ENCODE measurements at regions not wholly inside any gene's neighbourhood (a gene's known extent, or its start where the extent isn't known, plus 50 kb on each side); places are given as distances from the start of the nearest gene placed in this dataset.

DNA sequence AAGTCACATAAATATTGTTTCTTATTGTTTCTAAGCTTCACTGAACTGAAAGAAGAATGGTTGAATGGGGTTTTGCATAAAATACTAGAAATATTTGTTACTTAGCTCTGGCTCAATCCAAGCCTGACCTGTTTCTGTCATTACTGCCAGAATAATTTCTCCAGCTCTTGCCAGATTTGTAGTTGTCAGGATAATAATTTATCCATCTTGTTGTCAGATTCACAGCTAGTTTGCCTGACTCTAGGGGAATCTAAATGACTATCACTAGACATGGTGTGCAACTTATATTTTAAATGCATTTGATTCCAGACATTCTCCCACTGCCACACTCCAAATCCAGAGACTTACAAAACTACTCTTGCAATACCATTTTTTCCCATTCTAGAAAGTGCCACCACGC lies 422.7 kb downstream of the ZSWIM6 start:
- no peak overlapping the region for H3K27ac ChIP-seq
- no peak overlapping the region for H3K4me2 ChIP-seq
- ATAC-seq (no peak), FAIRE-seq (no peak), DNase-seq (ENCODE audit: low read depth in 1 of 2, low spot score in 1 of 2) (no peak)
- TF ChIP-seq MAZ (IDR thresholded peaks at IDR 0.05; ENCODE audit: borderline replicate concordance, low read depth, low read length) (no peak), BHLHE40 (IDR thresholded peaks at IDR 0.05; ENCODE audit: low read depth, low read length) (no peak), HOXB13 (CRISPR knock-in tag; IDR thresholded peaks at IDR 0.05; ENCODE audit: low read depth) (no peak), RCOR1 (IDR thresholded peaks at IDR 0.05; ENCODE audit: low read depth, low read length) (no peak), RFX5 (IDR thresholded peaks at IDR 0.05) (no peak), ZFP36 (IDR thresholded peaks at IDR 0.05; ENCODE audit: borderline replicate concordance, partially characterized antibody) (no peak), RARB (CRISPR knock-in tag; IDR thresholded peaks at IDR 0.05) (no peak), JUNB (IDR thresholded peaks at IDR 0.05) (no peak), ZC3H11A (IDR thresholded peaks at IDR 0.05) (no peak), KDM5A (IDR thresholded peaks at IDR 0.05) (no peak), NPAS2 (CRISPR knock-in tag; IDR thresholded peaks at IDR 0.05; ENCODE audit: borderline replicate concordance) (no peak)
- TF ChIP-seq, protein P1, sequence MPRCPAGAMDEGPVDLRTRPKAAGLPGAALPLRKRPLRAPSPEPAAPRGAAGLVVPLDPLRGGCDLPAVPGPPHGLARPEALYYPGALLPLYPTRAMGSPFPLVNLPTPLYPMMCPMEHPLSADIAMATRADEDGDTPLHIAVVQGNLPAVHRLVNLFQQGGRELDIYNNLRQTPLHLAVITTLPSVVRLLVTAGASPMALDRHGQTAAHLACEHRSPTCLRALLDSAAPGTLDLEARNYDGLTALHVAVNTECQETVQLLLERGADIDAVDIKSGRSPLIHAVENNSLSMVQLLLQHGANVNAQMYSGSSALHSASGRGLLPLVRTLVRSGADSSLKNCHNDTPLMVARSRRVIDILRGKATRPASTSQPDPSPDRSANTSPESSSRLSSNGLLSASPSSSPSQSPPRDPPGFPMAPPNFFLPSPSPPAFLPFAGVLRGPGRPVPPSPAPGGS (IDR thresholded peaks at IDR 0.05): no peak
- TF ChIP-seq, protein P2, sequence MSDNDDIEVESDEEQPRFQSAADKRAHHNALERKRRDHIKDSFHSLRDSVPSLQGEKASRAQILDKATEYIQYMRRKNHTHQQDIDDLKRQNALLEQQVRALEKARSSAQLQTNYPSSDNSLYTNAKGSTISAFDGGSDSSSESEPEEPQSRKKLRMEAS (IDR thresholded peaks at IDR 0.05): no peak
- TF ChIP-seq, protein P3, sequence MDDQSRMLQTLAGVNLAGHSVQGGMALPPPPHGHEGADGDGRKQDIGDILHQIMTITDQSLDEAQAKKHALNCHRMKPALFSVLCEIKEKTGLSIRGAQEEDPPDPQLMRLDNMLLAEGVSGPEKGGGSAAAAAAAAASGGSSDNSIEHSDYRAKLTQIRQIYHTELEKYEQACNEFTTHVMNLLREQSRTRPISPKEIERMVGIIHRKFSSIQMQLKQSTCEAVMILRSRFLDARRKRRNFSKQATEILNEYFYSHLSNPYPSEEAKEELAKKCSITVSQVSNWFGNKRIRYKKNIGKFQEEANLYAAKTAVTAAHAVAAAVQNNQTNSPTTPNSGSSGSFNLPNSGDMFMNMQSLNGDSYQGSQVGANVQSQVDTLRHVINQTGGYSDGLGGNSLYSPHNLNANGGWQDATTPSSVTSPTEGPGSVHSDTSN (IDR thresholded peaks at IDR 0.05): no peak
- 3% methylated on average over 1 of the region's 1 CpG for WGBS (ENCODE audit: missing lambda C conversion rate)
- no peaks in the 10 kb centered on the region for H3K4me1 ChIP-seq
- POLR2A ChIA-PET: no interaction called here
- no peaks in the 10 kb centered on the region for H3K9me3 ChIP-seq
- CTCF ChIA-PET: interaction anchor here (1.1 kb wide), 1 partner anchor 14 kb away, joined by 6 read pairs; no protein-coding TSS in a partner anchor
- no peak overlapping the region for H3K4me3 ChIP-seq

DNA sequence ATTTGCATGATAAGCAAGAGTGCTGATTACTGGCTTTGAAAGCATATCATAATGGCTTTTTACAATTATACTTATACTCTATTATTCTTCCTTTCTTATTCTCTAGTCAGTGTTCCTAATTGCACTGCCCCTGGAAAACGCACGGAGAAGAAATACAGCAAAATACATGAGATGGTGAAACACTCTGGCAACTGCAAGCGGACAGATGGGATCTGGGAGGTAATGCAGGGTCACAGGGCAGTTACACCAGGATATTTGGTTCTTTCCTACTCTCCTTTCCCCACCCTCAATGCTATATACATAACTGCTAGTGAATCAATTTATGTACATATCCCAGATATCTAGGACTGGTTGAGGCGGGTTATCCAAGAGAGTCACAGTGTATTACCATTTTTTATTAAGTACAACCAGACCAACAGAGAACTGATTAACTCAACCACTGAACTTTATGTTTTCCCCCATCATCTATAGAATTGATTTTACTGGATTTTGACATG lies 423.7 kb downstream of the ZSWIM6 start:
- no peak overlapping the region for H3K4me2 ChIP-seq
- DNase-seq (ENCODE audit: low read depth in 1 of 2, low spot score in 1 of 2) (no peak), FAIRE-seq (no peak), ATAC-seq (no peak)
- ChIA-PET POLR2A (no interaction called here), CTCF (interaction anchor here (1.1 kb wide), 1 partner anchor 13 kb away, joined by 6 read pairs; no protein-coding TSS in a partner anchor)
- H3K9me3 ChIP-seq: no peaks in the 10 kb centered on the region; the same call in 2 of the 3 replicates
- no peak overlapping the region for H3K4me3 ChIP-seq
- no peak overlapping the region for H3K27ac ChIP-seq
- no peaks in the 10 kb centered on the region for H3K4me1 ChIP-seq
- TF ChIP-seq HEYL (CRISPR knock-in tag; IDR thresholded peaks at IDR 0.05): no peak
- no peak for TF ChIP-seq MAFK (IDR thresholded peaks at IDR 0.05; ENCODE audit: partially characterized antibody)
- no peak for TF ChIP-seq ZC3H11A (IDR thresholded peaks at IDR 0.05)
- TF ChIP-seq PHF8 (IDR thresholded peaks at IDR 0.05; ENCODE audit: borderline replicate concordance, low read depth): no peak
- TF ChIP-seq, protein P4, sequence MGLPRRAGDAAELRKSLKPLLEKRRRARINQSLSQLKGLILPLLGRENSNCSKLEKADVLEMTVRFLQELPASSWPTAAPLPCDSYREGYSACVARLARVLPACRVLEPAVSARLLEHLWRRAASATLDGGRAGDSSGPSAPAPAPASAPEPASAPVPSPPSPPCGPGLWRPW (IDR thresholded peaks at IDR 0.05): no peak
- no peak for TF ChIP-seq RCOR1 (IDR thresholded peaks at IDR 0.05; ENCODE audit: low read depth, low read length)
- TF ChIP-seq, protein P5, sequence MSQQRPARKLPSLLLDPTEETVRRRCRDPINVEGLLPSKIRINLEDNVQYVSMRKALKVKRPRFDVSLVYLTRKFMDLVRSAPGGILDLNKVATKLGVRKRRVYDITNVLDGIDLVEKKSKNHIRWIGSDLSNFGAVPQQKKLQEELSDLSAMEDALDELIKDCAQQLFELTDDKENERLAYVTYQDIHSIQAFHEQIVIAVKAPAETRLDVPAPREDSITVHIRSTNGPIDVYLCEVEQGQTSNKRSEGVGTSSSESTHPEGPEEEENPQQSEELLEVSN (IDR thresholded peaks at IDR 0.05; ENCODE audit: borderline replicate concordance, low read depth): no peak
- TF ChIP-seq, protein P3 (IDR thresholded peaks at IDR 0.05): no peak
- no peak for TF ChIP-seq RAD21 (conservative IDR thresholded peaks at IDR 0.05 in 1 of 2, IDR thresholded peaks at IDR 0.05 in 1 of 2)
- TF ChIP-seq, protein P2 (IDR thresholded peaks at IDR 0.05): no peak
- TF ChIP-seq HOXB5 (CRISPR knock-in tag; IDR thresholded peaks at IDR 0.05): no peak
- no peak for TF ChIP-seq GATA3 (IDR thresholded peaks at IDR 0.05; ENCODE audit: borderline replicate concordance)
- no peak for TF ChIP-seq POLR2A (IDR thresholded peaks at IDR 0.05; ENCODE audit: low read length)
- no peak for TF ChIP-seq CHD2 (IDR thresholded peaks at IDR 0.05; ENCODE audit: low read length, partially characterized antibody)
- TF ChIP-seq NFE2L2 (conservative IDR thresholded peaks at IDR 0.05; ENCODE audit: low read length): no peak
- TF ChIP-seq FOSB (CRISPR knock-in tag; IDR thresholded peaks at IDR 0.05): no peak
- WGBS (ENCODE audit: missing lambda C conversion rate): 30% methylated on average over 4 of the region's 4 CpGs
